GM06990 (cell line): ENCODE measurements at regions not wholly inside any gene's neighbourhood (a gene's known extent, or its start where the extent isn't known, plus 50 kb on each side); places are given as distances from the start of the nearest gene placed in this dataset.

Experiments
- DNase-seq: peaks from one replicate; pipeline ENCODE4 v3.0.0-alpha.2; 2011; ENCODE audit not compliant: insufficient read length; ENCODE audit errors: extremely low read depth
- H3K27me3 ChIP-seq: replicated peaks from 2 replicates; pipeline ENCODE4 v1.6.0; 2011; ENCODE audit warnings: low read length; ENCODE audit not compliant: control insufficient read depth, insufficient read depth
- H3K36me3 ChIP-seq: 2 replicates; pipeline ENCODE4 v1.5.1; 2011; ENCODE audit warnings: low read length; ENCODE audit not compliant: control insufficient read depth, insufficient read depth
- H3K4me3 ChIP-seq: replicated peaks from 2 replicates; pipeline ENCODE4 v1.5.1; 2011; ENCODE audit warnings: low read depth, mild to moderate bottlenecking, control low read depth, low read length
- TF ChIP-seq, protein P1 (sequence below): IDR thresholded peaks from 2 replicates; pipeline ENCODE4 v1.5.1; 2011; ENCODE audit warnings: low read length, control low read depth, mild to moderate bottlenecking, inconsistent platforms; ENCODE audit not compliant: insufficient read depth, poor library complexity, severe bottlenecking

DNA sequence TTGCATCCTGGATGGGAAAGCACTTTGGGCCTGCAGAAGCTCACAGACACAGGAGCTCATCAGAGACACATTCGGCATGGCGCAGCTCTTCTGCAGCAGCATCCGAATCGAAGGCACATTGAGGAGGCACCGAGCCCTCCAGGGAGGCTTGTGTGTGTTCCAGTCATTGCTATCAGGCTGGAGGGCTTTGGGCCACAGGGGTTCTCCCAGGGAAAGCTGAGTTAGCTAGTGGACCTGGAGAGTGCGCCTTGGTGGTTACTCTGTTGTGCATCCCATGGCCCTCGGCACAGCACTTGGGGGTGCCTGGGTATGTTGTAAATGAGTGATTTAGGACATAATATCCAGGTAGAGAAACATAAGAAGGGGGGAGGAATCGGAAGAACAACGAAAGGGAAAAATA, 388.7 kb upstream of the RNF32 start:
- H3K4me3 ChIP-seq = no peak overlapping the region
- TF ChIP-seq, protein P1, sequence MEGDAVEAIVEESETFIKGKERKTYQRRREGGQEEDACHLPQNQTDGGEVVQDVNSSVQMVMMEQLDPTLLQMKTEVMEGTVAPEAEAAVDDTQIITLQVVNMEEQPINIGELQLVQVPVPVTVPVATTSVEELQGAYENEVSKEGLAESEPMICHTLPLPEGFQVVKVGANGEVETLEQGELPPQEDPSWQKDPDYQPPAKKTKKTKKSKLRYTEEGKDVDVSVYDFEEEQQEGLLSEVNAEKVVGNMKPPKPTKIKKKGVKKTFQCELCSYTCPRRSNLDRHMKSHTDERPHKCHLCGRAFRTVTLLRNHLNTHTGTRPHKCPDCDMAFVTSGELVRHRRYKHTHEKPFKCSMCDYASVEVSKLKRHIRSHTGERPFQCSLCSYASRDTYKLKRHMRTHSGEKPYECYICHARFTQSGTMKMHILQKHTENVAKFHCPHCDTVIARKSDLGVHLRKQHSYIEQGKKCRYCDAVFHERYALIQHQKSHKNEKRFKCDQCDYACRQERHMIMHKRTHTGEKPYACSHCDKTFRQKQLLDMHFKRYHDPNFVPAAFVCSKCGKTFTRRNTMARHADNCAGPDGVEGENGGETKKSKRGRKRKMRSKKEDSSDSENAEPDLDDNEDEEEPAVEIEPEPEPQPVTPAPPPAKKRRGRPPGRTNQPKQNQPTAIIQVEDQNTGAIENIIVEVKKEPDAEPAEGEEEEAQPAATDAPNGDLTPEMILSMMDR = no peak
- DNase-seq = no peak
- no peaks in the 10 kb centered on the region for H3K36me3 ChIP-seq
- H3K27me3 ChIP-seq = no peaks in the 10 kb centered on the region

DNA sequence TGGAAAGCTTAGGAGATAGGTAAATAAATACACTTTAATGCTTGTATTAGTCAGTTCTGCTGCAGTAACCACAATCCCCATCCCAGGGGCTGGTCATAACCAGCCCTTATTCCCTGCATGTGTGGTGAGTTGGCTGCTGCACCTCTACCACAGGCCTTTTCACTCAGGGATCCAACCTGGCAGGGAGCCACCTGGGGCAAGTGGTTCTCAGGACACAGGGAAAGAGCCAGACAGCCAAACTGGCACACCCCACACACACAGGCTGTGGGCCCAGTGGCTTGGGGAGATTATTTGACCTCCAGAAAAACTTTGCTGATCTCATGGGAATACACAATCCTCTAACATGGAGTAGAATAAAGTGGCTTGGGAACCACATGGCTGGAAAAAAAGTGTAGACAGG, 400.0 kb upstream of the RNF32 start:
- Histone ChIP-seq H3K27me3 (no peaks in the 10 kb centered on the region), H3K36me3 (no peaks in the 10 kb centered on the region), H3K4me3 (no peak overlapping the region)
- TF ChIP-seq, protein P1 = no peak
- no peak for DNase-seq

DNA sequence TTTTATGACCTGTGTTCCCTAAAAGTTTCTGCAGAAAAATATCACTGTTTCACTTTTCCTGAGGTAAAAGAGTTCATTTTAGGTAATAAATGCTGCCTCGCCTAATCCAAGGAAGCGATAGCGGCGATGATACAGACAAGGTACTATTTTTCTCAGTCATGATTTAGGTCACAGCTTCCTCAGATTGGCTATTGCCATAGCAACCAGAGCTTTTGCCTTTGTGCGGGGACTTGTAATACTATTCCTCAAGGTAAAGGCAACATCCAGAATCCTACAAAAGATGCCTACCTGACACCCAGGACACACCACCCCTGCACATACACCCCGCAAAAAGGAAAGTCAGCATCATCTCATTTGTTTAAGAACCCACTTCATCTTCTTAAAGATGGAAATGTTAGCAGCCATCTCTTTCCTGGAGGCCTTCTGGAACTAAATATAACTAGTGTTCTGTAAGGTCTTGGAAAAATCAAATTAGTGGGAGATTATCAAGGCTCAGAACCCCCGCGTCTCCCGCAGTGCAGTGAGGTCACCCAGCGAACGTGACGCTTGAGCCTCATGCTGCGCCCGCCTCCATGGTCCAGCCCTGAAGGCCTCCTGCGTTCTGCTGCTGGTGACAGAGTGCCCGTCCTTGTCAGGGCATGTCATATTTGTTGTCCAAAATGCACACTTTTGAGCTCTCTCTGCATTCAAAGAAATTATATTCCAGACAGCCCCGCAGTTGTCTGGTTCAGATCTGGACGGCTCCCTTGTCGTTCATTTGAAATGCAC, 402.0 kb upstream of the RNF32 start:
- no peaks in the 10 kb centered on the region for H3K27me3 ChIP-seq
- no peak for DNase-seq
- no peak overlapping the region for H3K4me3 ChIP-seq
- H3K36me3 ChIP-seq = no peaks in the 10 kb centered on the region
- TF ChIP-seq, protein P1 = no peak

DNA sequence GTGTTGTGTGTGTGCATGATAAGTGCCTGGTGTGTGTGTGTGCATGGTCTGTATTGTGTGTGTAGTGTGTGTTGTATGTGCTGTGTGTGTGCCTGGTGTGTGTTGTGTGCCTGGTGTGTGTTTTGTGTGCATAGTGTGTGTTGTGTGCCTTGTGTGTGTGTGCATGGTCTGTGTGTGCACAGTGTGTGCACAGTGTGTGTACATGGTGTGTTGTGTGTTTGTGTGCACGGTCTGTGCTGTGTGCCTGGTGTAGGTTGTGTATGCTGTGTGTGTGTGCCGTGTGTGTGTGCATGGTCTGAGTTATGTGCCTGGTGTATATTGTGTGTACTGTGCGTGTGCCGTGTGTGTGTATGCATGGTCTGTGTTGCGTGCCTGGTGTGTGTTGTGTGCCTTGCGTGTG, 403.0 kb upstream of the RNF32 start:
- Histone ChIP-seq H3K4me3 (no peak overlapping the region), H3K36me3 (no peaks in the 10 kb centered on the region), H3K27me3 (no peaks in the 10 kb centered on the region)
- TF ChIP-seq, protein P1 = no peak
- DNase-seq = no peak

DNA sequence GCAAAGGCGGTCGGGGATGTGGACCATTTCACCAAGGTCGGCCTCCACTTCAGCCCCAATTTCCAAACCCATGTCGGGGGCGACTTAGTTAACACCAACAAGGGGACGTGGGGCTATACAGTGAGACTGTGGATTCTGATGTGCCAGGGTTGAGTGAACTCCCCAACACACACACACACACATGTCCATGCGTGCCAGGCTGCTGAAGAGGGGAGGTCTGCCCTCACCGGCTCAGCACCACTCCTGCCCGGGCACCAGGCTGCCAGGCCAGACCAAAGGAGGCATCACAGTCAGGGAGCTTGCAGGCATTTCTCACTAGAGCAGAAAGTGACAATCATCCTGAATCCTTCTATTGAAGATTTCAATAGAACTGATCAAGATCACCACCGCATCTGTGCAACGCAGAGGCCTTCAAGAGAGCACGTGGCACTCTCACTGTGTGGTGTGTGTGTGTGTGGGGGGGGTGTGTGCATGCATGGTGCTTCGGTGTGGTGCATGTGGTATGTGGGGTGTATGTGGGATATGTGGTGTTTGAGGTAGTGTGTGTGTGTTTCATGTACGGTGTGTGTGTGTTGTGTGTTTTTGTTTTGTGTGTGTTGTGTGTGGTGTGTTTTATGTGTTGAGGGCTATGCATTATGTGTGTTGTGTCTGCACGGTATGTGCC, 403.5 kb upstream of the RNF32 start:
- Histone ChIP-seq H3K27me3 (no peaks in the 10 kb centered on the region), H3K36me3 (no peaks in the 10 kb centered on the region), H3K4me3 (no peak overlapping the region)
- TF ChIP-seq, protein P1 = no peak
- no peak for DNase-seq
